Bronchial epithelial cell (primary cell): ENCODE measurements at regions not wholly inside any gene's neighbourhood (a gene's known extent, or its start where the extent isn't known, plus 50 kb on each side); places are given as distances from the start of the nearest gene placed in this dataset.
A peak's percentile ranks its signal among the peaks of the same experiment; 100 is the strongest.
"Not testable (repeated sequence)": the region's sequence is repeated elsewhere in the genome, so short reads cannot be mapped to it uniquely, and the experiment has no call there.

Source experiments
- DNase-seq: peaks from one replicate; pipeline ENCODE4 v3.0.0-alpha.2; 2010; ENCODE audit warnings: low read depth
- FAIRE-seq: peaks from 2 replicates; lab custom pipeline; 2011; peaks lifted over from hg19 to GRCh38; lab: Jason Lieb, UNC
- H3K27me3 ChIP-seq: 2 replicates; pipeline ENCODE4 v1.5.1; 2011; ENCODE audit warnings: low read length; ENCODE audit not compliant: control insufficient read depth, insufficient read depth
- H3K36me3 ChIP-seq: 2 replicates; pipeline ENCODE4 v1.5.1; 2011; ENCODE audit warnings: low read length; ENCODE audit not compliant: control insufficient read depth, insufficient read depth
- H3K4me3 ChIP-seq: 2 replicates; pipeline ENCODE4 v1.5.1; 2011; ENCODE audit warnings: mild to moderate bottlenecking, low read depth, low read length, control low read depth
- CTCF ChIP-seq: IDR thresholded peaks from 2 replicates; pipeline ENCODE4 v1.5.1; 2011; ENCODE audit warnings: mild to moderate bottlenecking, moderate library complexity, low read length, control low read depth, inconsistent platforms; ENCODE audit not compliant: insufficient read depth, severe bottlenecking

DNA sequence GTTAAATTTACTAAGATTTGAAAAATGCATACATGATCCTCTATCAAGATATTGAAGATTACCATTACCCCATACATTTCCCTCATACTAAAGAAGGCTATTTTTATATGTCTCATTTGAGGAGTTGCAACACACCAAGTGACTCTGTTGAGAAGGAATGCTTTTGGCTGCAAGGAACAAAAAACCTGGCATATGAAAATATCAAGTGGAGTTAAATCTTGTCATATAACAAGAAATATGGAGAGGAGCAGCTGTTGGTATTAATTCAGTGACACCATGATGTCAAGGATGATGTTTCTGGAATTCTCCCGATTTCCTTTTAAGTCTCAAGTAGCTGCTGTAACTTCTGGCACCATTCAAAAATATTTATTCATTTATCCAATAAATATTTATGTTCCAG, 193.8 kb downstream of the CSNK1G3 start:
- no peak for TF ChIP-seq CTCF
- no peaks in the 10 kb centered on the region for H3K36me3 ChIP-seq
- FAIRE-seq (no peak), DNase-seq (peak; percentile 45)
- H3K27me3 ChIP-seq = no peaks in the 10 kb centered on the region
- H3K4me3 ChIP-seq = no peak overlapping the region

DNA sequence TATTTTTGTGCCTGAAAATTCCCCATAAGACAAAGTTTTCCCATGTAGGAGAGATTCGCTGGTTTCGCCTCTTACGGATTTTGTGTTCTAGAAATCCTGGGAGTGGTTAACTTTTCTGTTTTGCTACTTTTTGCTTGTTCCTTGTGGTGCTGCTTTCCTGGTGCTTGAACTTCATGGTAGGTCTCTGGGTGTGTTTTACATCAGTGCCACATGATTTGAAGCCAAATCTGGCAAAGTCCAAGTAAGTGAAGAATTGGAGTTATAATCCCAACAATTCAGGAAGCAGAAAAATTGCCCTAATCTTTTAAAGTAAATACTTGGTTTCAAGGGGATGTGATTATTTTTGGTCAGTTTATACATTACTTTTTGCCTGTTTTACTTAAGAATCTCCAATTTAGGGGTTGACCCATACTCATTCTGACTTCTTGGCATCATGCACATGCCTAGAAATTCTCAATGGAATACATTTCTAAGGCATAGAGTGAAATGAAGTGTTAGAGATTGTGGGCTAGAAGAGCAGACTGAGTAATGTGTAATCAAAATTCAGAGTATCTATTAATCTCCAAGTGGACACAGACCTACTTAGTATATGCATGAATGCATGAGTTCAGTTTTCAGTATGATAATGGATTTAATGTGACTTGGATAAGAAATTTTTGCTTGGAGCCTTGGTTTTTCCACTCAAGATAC, 189.7 kb downstream of the CSNK1G3 start:
- FAIRE-seq (no peak), DNase-seq (no peak)
- Histone ChIP-seq H3K27me3 (no peaks in the 10 kb centered on the region), H3K4me3 (no peak overlapping the region), H3K36me3 (no peaks in the 10 kb centered on the region)
- TF ChIP-seq CTCF = no peak

GRCh38 chr5:123700624-123701287, 188.8 kb downstream of the CSNK1G3 start:
- Histone ChIP-seq H3K36me3 (no peaks in the 10 kb centered on the region), H3K4me3 (no peak overlapping the region), H3K27me3 (no peaks in the 10 kb centered on the region)
- DNase-seq = peak; percentile 96
- no peak for TF ChIP-seq CTCF
- FAIRE-seq = peak; percentile 80

GRCh38 chr5:123699571-123699970, 187.6 kb downstream of the CSNK1G3 start:
- no peak for TF ChIP-seq CTCF
- Histone ChIP-seq H3K36me3 (no peaks in the 10 kb centered on the region), H3K4me3 (no peak overlapping the region), H3K27me3 (no peaks in the 10 kb centered on the region)
- DNase-seq (no peak), FAIRE-seq (no peak)

GRCh38 chr5:123698937-123699336, 187.0 kb downstream of the CSNK1G3 start:
- H3K27me3 ChIP-seq, H3K4me3 ChIP-seq, H3K36me3 ChIP-seq, FAIRE-seq, DNase-seq: not testable (repeated sequence)

GRCh38 chr5:123696921-123697341, 185.0 kb downstream of the CSNK1G3 start:
- DNase-seq (peak; percentile 22), FAIRE-seq (peak; percentile 83)
- no peak overlapping the region for H3K4me3 ChIP-seq
- no peaks in the 10 kb centered on the region for H3K36me3 ChIP-seq
- H3K27me3 ChIP-seq = no peaks in the 10 kb centered on the region
- TF ChIP-seq CTCF = no peak
